Mammary epithelial cell (primary cell): ENCODE measurements at regions not wholly inside any gene's neighbourhood (a gene's known extent, or its start where the extent isn't known, plus 50 kb on each side); places are given as distances from the start of the nearest gene placed in this dataset.

Experiments
- CTCF ChIP-seq, 2 donors: IDR thresholded peaks in 1 of 2; conservative IDR thresholded peaks in 1 of 2; 2 replicates each; pipeline ENCODE4 v1.5.1; 2011 to 2012; ENCODE audit warnings: inconsistent platforms in 2 of 2, low read length in 2 of 2, mild to moderate bottlenecking in 2 of 2, control low read depth in 1 of 2, low read depth in 1 of 2; ENCODE audit not compliant: insufficient read depth in 1 of 2; ENCODE audit errors: extremely low read depth in 1 of 2
- EZH2 ChIP-seq: IDR thresholded peaks from 2 replicates; pipeline ENCODE4 v1.6.1; 2012; ENCODE audit warnings: low read length, inconsistent platforms, borderline replicate concordance

DNA sequence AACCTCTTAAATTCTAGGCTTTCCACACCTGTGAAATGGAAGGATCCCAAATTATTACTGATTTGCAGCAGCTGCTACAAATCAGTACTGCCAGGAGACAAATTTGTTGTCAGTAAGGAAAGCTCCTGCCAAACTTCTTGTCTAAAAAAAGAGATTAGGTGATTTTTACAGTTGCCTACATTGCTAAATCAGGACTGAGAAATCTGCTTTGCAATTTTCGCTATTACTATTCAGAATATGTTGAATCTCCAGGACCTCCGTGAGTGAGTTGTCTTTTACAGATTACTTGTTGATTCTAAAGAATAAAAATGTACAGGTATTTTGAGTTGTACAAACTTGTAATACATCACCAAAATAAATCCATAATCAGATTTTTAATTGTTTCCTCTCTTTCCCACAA lies 1815.9 kb downstream of the PCDH9 start:
- TF ChIP-seq CTCF (conservative IDR thresholded peaks at IDR 0.05 in 1 of 2, IDR thresholded peaks at IDR 0.05 in 1 of 2; ENCODE audit: extremely low read depth in 1 of 2, insufficient read depth in 1 of 2, low read depth in 1 of 2, low read length in 2 of 2) (no peak), EZH2 (no peak)
